ENCODE measurements at regions not wholly inside any gene's neighbourhood (a gene's known extent, or its start where the extent isn't known, plus 50 kb on each side); places are given as distances from the start of the nearest gene placed in this dataset.

GRCh38 chr2:145157036-145157675 is 637.2 kb upstream of the ZEB2 start:
- FAIRE-seq (no peak), DNase-seq (ENCODE audit: insufficient read length, low spot score) (no peak)

DNA sequence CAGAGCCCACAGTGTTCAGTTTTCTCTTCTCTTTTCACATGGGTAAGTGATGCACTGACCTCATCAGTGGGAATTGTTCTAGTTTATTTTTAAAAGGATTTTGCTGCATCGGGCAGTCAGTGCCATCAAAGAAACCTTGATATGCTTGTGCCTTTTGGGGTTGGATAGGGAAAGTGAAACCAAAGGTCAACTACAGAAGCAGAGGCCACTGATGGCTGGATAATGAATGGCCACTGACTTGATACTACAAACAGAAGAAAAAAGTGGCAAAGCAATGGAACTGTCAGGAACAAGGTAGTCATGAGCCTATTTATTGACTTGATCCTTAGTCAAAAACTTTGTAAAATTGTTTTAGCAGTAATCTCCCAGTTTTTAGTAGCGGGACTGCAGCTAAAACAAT is 636.3 kb upstream of the ZEB2 start:
- FAIRE-seq = no peak
- no peak for DNase-seq (ENCODE audit: insufficient read length, low spot score)

GRCh38 chr2:145155196-145155595 is 635.3 kb upstream of the ZEB2 start:
- FAIRE-seq = no peak

GRCh38 chr2:145154731-145155130 is 634.8 kb upstream of the ZEB2 start:
- DNase-seq (ENCODE audit: insufficient read length, low spot score) (no peak), FAIRE-seq (no peak)

More at GRCh38 chr2:145155196-145155595, 635.3 kb upstream of the ZEB2 start:
- DNase-seq (ENCODE audit: insufficient read length, low spot score) = no peak

- DNase-seq (ENCODE audit: insufficient read length, low spot score) = no peak
- no peak for FAIRE-seq
These were observed 626.8 kb upstream of the ZEB2 start for GRCh38 chr2:145146691-145147090.

DNA sequence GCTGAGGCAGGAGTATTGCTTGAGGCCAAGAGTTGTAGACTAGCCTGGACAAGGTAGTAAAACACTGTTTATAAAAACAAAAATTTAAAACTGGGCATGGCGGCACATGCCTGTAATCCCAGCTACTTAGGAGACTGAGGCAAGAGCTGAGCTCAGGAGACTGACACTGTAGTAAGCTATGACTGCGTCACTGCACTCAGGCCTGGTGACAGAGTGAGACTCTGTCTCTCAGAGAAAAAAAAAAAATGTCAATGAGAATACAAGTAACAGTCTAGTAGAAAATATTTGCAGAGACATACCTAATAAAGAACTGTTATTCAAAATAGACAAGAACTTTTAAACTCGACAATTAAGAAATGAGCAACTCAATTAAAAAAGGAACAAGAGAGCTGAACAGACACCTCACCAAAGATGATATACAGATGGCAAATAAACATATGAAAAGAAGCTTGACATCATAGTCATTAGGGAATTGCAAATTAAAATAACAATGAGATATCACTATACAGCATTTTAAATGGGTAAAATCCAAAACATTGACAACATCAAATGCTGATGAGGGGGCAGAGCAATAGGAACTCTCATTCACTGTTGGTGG is 624.3 kb upstream of the ZEB2 start:
- no peak for DNase-seq (ENCODE audit: insufficient read length, low spot score)

GRCh38 chr2:145141981-145142380 is 622.1 kb upstream of the ZEB2 start:
- no peak for FAIRE-seq
- no peak for DNase-seq (ENCODE audit: insufficient read length, low spot score)

More for the DNA sequence above, 624.3 kb upstream of the ZEB2 start:
- FAIRE-seq = no peak

DNA sequence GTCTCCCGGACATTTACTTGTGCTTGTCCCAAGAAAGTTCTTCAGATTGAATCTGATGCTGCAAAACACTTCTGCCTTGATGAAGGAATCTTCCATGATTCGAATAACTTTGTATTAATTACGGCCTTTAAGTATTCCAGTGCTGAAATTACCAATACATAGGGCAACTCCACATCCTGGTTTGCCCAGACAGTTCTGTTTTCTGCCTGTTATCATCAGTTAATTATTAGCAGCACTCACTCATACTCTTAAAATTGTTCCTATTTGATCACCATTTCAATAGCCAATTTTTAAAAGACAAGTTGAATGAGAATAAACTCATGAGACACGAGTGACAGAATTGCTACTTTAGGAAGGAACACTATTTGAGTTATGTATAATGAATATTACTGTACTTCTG is 620.7 kb upstream of the ZEB2 start:
- DNase-seq (ENCODE audit: insufficient read length, low spot score) (no peak), FAIRE-seq (no peak)

- FAIRE-seq = no peak
- DNase-seq (ENCODE audit: insufficient read length, low spot score) = no peak
These were observed 618.7 kb upstream of the ZEB2 start for GRCh38 chr2:145138626-145139025.

DNA sequence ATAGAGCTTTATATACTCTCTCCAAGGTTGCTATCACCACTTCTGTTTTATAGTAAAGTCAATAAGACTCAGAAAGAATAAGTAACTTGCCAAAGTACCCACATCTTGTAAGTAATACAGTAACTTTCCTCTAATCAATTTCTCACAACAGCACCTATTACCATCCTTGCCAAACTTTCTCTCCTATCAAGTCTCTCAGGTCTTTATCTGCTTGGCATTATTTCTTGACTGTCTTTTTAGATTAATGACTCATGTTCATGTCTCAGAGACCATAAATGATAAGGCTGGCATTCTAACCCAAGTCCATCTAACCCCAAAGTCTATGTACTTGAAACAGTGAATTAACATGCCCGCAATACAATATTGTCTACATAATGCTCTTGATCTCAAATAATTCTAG is 618.0 kb upstream of the ZEB2 start:
- no peak for FAIRE-seq

GRCh38 chr2:145137211-145137610 is 617.3 kb upstream of the ZEB2 start:
- no peak for FAIRE-seq
- DNase-seq (ENCODE audit: insufficient read length, low spot score) = no peak

More for the DNA sequence above, 618.0 kb upstream of the ZEB2 start:
- DNase-seq (ENCODE audit: insufficient read length, low spot score) = no peak

DNA sequence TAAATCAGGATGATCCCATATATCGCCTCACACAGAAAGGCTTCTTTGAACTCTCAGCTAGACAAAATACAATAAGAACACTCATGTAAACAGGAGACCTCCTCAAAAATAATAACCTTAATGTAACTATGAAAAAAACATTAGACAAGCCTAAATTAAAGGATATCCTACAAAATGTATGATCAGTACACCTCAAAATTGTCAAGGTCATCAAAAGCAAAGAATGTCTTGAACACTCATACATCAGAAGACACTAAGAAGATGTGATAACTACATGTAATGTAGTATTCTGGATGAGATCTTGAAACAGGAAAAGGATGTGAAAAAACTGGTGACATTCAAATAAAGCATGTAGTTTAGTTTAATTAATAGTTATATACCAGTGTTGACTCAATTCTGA is 616.8 kb upstream of the ZEB2 start:
- FAIRE-seq = no peak
- DNase-seq (ENCODE audit: insufficient read length, low spot score) = no peak

DNA sequence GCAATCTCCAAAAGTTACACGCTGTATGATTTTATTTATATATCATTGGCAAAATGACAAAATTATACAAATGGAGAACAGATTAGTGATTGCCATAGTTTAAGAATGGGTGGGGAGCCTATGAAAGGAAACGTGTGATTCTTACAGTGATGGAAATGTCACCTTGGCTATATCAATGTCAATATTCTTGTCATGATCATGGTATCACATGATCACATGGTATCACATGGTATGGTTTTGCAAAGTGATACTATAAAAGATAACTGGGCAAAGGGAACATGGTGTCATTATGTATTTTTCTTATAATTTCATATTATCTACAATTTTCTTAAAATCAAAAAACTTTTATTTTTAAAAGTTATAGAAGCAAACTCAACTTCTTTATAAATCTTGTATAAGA is 606.2 kb upstream of the ZEB2 start:
- no peak for FAIRE-seq
- DNase-seq (ENCODE audit: insufficient read length, low spot score) = no peak

DNA sequence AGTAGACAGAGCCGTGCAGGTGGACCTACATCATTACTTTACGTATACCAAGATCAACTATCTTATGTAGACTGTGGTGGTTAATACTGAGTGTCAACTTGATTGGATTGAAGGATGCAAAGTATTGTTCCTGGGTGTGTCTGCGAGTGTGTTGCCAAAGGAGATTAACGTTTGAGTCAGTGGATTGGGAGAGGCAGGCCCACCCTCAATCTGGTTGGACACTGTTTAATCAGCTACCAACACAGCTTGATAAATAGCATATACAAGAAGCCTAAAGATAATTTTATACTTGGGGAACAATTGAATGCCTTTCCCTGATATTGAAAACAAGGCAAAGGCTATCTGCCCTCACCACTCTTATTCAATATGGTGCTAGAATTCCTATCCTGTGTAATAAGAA is 604.2 kb upstream of the ZEB2 start:
- FAIRE-seq (no peak), DNase-seq (ENCODE audit: insufficient read length, low spot score) (no peak)

DNA sequence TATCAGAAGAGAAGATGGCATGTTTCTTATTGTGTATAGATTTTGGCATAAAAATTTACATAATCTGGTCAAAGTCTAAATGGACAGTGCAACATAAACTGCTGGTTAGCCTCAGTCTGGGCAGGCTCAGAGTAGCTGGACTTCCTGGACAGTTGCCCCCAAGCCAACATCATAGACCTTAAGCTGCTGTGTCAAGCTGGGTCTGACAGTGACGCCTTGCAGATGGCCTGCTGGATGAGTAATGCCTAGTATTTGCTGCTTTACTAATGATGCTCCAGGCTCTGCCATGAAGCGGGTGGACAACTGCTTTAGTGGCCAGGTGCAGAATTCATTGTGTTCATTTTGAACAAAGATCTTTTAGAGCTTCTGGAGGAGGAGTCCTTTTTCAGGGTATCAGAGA is 603.7 kb upstream of the ZEB2 start:
- DNase-seq (ENCODE audit: insufficient read length, low spot score) = peak; percentile 4
- FAIRE-seq = peak; percentile 46

DNA sequence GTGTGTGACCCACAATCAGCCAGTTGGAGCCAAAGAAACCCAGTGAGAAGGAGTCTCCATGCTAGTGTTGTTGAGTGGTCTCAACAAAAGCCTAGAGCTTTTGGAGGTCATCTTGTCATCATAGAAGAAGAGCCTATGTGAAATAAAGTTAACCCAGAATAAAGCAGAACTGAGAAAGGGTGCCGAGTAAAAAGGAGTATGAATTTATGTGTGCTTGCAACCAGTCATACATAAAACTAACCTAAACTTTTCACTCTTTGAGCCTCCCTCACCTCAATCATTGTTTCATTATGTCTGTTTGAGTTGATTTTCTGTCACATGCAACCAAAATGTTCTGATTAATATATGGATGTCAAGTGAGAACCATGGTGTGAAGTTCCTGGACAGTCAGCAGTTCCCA is 599.3 kb upstream of the ZEB2 start:
- DNase-seq (ENCODE audit: insufficient read length, low spot score) (no peak), FAIRE-seq (no peak)

GRCh38 chr2:145116834-145117725 is 597.2 kb upstream of the ZEB2 start:
- no peak for DNase-seq (ENCODE audit: insufficient read length, low spot score)
- no peak for FAIRE-seq

GRCh38 chr2:145116056-145116455 is 596.1 kb upstream of the ZEB2 start:
- DNase-seq (ENCODE audit: insufficient read length, low spot score) (no peak), FAIRE-seq (no peak)

DNA sequence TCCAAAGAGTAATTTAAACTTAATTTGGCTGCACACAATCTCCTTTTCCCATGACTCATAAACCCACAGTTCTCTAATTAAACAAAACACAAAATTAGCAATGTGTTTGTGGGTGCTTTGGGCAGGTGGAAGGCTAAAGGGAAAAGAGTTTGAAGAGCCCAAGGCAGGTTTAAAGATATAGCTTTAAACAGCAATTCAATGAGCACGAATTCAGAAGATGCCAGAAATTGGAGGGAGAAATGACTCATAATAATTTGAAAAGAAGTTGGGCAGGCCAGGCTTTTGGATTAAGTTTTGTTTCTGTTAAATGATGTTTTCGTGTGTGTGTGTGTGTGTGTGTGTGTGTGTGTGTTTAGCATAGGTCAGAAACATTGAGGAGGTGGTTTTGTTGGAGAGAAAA is 594.8 kb upstream of the ZEB2 start:
- FAIRE-seq (no peak), DNase-seq (ENCODE audit: insufficient read length, low spot score) (no peak)

DNA sequence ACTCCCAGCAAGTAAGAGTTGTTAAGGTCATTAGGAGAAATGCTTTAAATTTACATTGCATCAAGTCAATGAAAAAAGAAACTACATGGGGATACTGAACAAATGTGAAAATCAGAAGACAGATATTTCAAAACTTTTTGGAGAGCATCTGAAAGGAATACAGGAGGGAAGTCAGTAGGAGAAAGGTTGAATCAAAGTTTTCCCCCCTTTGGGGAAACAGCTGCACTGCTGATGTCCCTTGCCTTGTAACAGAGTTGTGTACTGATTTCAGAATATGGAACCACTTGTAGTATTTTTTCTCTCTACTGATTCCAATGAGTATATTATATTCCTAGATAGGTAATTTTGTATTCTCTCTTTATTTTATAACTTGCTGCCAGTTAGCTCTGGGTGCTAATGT is 592.5 kb upstream of the ZEB2 start:
- no peak for FAIRE-seq
- DNase-seq (ENCODE audit: insufficient read length, low spot score) = no peak

DNA sequence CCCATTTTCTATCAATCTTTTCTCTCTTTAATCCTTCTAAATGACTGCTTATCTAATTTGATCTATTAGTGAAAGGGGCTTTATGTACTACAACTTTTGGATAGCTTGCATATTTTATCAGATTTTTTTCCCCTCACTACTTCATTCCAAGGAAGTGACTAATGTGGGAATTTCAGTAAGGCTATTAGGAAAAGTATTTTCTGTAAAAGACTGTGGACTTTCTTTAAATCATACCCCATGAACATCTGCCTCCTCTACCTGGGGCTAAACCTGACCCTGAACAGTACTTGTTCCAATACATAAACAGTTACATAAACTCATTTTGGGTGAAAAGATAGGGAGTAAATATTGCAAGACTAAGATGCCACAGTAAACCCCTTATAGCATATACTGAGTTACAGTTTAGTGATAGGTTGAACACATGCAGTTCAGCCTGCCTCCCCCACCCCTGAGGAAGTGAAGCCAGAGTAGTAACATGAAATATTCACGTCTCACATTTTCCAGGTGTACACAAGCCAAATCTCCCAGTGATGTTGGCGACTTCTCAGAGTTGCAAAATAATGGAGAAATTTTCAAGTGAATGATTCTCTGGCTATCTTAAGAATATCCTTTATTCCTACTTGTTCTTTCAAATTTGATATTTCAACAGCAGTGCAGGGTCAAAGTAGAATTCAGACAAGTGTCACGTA is 590.9 kb upstream of the ZEB2 start:
- FAIRE-seq (peak; percentile 23), DNase-seq (ENCODE audit: insufficient read length, low spot score) (no peak)

Measured in HTR-8/SVneo (cell line).